HepG2 (cell line): ENCODE measurements at regions not wholly inside any gene's neighbourhood (a gene's known extent, or its start where the extent isn't known, plus 50 kb on each side); places are given as distances from the start of the nearest gene placed in this dataset.

Experiments
- CHD2 ChIP-seq: IDR thresholded peaks from 2 replicates; pipeline ENCODE4 v1.6.1; 2011; ENCODE audit warnings: low read depth, low read length, improper control_type of control experiment
- CTCF ChIP-seq: sonication (generic); formaldehyde crosslinking; IDR thresholded peaks from 2 replicates; pipeline ENCODE4 v1.5.0; 2020; ENCODE audit warnings: mild to moderate bottlenecking, missing genetic modification reagents, moderate library complexity
- EP300 ChIP-seq, 3 experiments: sonication (generic) in 1 of 3; formaldehyde crosslinking in 1 of 3; IDR thresholded peaks; 2 replicates each; pipeline versions ENCODE4 v1.5.1 to v1.6.1; 2011 to 2020; ENCODE audit warnings: low read depth in 2 of 3, low read length in 2 of 3, borderline replicate concordance in 1 of 3, improper control_type of control experiment in 1 of 3, mild to moderate bottlenecking in 1 of 3, missing genetic modification reagents in 1 of 3, moderate library complexity in 1 of 3
- GTF2F1 ChIP-seq: fragments of 150-350 bp; IDR thresholded peaks from 2 replicates; pipeline ENCODE4 v1.6.1; 2014; ENCODE audit warnings: low read length
- MLLT10 ChIP-seq: sonication (generic); formaldehyde crosslinking; IDR thresholded peaks from 2 replicates; pipeline ENCODE4 v1.4.0; 2020; ENCODE audit warnings: missing genetic modification reagents
- PAWR ChIP-seq: sonication (generic); formaldehyde crosslinking; IDR thresholded peaks from 2 replicates; pipeline ENCODE4 v1.4.0; 2020; ENCODE audit warnings: missing genetic modification reagents, mild to moderate bottlenecking, borderline replicate concordance
- SOX6 ChIP-seq, 2 experiments: fragments of 450-650 bp in 1 of 2; sonication (generic) in 1 of 2; formaldehyde crosslinking in 1 of 2; IDR thresholded peaks; 2 replicates each; pipeline versions ENCODE4 v1.4.0 to v1.6.1; 2017 to 2020; ENCODE audit warnings: antibody characterized with exemption in 1 of 2, mild to moderate bottlenecking in 1 of 2, missing genetic modification reagents in 1 of 2
- ZNF24 ChIP-seq: fragments of 450-650 bp; IDR thresholded peaks from 2 replicates; pipeline ENCODE4 v1.6.1; 2017; ENCODE audit warnings: antibody characterized with exemption, mild to moderate bottlenecking
- ZNF784 ChIP-seq: sonication (generic); formaldehyde crosslinking; IDR thresholded peaks from 2 replicates; pipeline ENCODE4 v1.5.1; 2020; ENCODE audit warnings: missing genetic modification reagents, mild to moderate bottlenecking, borderline replicate concordance

- TF ChIP-seq CTCF (no peak), SOX6 (IDR thresholded peaks at IDR 0.05) (no peak), SOX6 (CRISPR knock-in tag; IDR thresholded peaks at IDR 0.05) (no peak), PAWR (no peak), MLLT10 (no peak), ZNF24 (no peak), CHD2 (no peak), ZNF784 (CRISPR knock-in tag) (no peak), EP300 (IDR thresholded peaks at IDR 0.05; ENCODE audit: low read depth in 2 of 2, low read length in 2 of 2) (no peak), EP300 (CRISPR knock-in tag; IDR thresholded peaks at IDR 0.05; ENCODE audit: borderline replicate concordance) (no peak), GTF2F1 (no peak)
These were observed 109.7 kb upstream of the FOXQ1 start for GRCh38 chr6:1202201-1202600.
